Dedifferentiated amniotic fluid mesenchymal stem cell (primary cell): ENCODE measurements at regions not wholly inside any gene's neighbourhood (a gene's known extent, or its start where the extent isn't known, plus 50 kb on each side); places are given as distances from the start of the nearest gene placed in this dataset.

Experiments used
- DNase-seq: peaks from one replicate; pipeline ENCODE4 v3.0.0-alpha.2; 2016; ENCODE audit errors: extremely low spot score

GRCh38 chr12:61870658-61871484 is 389.3 kb upstream of the USP15 start:
- DNase-seq, result no peak

DNA sequence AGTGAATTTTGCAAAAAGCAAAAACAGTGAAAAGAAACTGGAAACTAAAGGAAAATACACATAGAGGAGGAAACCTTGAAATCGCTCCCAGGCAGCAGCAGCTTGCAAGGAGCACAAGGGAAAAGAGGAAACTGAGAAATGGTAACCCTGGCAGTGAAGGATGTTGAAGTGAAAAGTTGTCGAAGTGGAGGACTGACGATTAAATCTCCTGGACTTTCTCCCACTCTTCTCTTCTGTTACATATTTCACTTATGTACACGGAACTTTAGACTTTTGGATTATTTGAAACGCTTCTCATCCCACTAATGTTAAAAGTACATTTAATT is 388.8 kb upstream of the USP15 start:
- no peak for DNase-seq

DNA sequence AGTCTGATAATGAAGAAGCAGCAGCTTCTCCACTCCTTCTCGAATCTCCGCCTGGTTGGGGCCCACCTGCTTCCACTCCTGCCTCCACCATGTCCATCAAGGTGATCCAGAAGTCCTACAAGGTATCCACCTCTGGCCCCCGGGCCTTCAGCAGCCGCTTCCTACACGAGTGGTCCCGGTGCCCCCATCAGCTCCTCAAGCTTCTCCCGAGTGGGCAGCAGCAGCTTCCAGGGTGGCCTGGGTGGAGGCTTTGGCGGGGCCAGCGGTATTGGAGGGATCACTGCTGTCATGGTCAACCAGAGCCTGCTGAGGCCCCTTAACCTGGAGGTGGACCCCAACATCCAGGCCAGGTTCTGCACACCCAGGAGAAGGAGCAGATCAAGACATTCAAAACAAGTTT is 381.0 kb upstream of the USP15 start:
- DNase-seq, result no peak

DNA sequence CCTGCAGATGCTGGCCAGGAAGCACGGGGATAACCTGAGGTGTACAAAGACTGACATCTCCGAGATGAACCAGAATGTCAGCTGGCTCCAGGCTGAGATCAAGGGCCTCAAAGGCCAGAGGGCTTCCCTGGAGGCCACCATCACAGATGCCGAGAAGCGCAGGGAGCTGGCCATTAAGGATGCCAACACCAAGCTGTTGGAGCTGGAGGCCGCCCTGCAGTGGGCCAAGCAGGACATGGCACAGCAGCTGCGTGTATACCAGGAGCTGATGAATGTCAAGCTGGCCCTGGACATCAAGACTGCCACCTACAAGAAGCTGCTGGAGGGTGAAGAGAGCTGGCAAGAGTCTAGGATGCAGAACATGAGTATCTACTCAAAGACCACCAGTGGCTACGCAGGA is 380.0 kb upstream of the USP15 start:
- no peak for DNase-seq

- DNase-seq, result no peak
Measured at GRCh38 chr12:61891632-61892031, 368.6 kb upstream of the USP15 start.

DNA sequence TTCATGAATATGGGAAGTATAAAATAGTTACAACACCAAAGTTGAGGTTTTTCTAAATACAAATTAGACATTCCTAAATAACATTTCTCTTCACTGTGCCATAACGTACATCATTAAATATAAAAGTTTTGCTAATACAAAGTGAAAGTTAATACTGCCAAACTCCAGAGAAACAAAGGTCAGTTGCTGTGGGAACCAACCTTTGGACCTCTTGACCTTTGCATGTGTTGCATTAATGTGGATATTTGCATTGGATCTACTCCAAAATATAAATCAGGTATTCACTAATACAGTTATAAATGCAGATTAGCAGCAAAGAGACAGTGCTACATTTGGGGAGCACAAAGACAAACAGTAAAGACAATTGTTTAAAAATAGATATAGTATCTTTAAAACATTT is 366.0 kb upstream of the USP15 start:
- DNase-seq, result no peak

DNA sequence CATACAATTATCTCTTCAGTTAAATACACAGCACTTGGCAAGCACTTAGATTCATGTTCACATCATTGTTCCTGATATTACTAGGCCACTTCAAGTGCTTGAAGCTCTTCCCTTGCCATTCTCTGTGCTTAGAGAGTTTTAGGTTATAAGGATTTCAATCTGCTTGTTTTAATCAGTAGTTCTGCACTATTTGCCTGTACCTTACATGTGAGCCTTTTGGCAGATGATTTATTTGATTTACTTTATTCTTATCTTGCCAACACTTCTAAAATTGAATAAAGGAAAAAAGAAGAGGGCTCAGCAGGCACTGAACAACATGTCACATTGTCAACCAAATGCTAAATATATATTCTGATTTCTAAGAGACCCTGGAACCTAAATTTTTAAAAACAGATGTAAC is 363.8 kb upstream of the USP15 start:
- DNase-seq, result no peak

GRCh38 chr12:61902403-61902802 is 357.8 kb upstream of the USP15 start:
- DNase-seq, result no peak

DNA sequence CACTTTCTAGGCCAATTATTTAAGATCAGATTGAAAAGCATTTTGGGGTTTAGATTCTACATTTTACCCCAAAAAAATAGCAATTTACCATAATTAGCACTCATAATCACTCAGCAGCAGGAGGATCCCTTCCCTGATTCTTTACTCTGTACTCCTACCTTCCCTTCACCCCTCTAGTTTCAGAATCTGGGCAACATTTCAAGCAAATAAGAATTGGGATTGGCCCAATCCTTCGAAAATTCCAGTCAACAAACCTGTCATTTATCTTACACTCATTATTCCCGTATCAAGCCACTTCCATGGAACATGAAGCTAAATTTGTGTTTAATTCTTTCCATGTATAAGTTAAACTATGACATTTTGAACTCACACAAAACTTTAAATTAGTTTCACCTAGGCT is 349.1 kb upstream of the USP15 start:
- no peak for DNase-seq

- DNase-seq, result no peak
Measured at GRCh38 chr12:61915420-61915819, 344.8 kb upstream of the USP15 start.

DNA sequence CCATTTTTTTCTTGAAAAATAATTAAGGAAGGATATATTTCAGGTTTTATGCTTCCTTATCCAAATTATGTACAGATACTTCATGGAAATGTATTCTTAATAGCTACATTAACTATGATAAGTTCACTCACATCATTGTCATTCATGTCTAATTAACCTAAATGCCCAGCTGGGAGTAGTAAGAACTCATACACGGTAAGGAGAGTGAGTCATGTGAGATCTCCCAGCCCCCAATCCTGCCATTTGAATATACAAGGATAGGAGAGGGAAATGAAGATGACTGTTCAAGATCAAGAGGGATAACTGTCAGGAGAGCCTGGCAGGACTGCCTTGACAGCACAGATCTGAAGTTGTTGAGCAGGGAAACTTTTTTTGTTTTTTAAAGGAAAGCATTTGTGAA is 343.4 kb upstream of the USP15 start:
- DNase-seq, result no peak

- DNase-seq, result no peak
Measured at GRCh38 chr12:61919686-61920085, 340.5 kb upstream of the USP15 start.

- no peak for DNase-seq
Measured at GRCh38 chr12:61920230-61920629, 340.0 kb upstream of the USP15 start.

DNA sequence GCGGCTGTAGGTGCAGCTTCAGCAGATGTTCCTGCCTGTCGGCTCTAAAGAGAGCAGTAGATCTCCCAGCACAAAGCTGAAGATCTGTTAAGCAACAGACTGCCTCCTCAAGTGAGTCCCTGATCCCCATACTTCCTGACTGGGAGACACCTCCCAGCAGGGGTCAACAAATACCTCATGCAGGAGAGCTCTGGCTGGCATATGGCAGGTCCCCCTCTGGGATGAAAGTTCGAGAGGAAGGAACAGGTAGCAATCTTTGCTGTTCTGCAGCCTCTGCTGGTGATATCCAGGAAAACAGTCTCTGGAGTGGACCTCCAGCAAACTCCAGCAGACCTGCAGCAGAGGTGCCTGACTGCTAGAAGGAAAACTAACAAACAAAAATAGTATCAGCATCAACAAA is 337.1 kb upstream of the USP15 start:
- no peak for DNase-seq

GRCh38 chr12:61934564-61934963 is 325.6 kb upstream of the USP15 start:
- DNase-seq, result no peak

DNA sequence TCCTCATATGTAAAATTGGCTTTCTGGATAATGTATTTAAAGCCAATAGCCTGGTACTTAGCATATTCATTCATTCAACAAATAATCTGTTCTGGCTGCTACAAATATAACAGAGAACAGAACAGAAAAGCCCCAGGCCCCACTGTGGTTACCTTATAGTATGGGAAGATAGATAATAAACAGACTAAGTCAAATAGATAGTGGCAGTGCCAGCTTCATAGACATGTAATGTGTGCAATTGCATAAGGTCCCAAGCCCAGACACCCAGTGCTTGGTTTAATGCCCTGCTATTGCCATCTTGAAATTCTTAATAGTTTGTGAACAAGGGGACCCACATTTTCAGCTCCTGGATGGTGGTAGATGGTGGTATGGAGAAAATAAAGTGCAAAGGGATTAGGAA is 320.2 kb upstream of the USP15 start:
- no peak for DNase-seq

DNA sequence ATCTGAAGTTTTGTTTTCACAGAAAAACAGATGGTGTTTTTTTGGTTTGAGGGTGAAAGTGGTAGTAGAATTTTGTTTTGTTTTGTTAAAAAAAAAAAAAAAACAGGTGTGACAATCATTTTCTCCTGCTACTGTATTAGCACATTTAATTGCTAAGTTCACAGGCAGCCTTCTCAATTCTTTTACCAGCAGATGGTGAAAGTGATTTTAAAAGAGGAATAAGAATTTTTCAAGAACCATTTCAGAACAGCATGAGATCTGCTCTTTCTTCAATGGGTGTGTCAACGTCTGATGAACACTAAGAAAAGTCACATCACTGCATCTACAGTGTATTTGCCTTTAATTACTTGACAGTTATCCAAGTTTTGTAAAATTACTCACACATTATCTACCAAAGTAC is 303.7 kb upstream of the USP15 start:
- no peak for DNase-seq

DNA sequence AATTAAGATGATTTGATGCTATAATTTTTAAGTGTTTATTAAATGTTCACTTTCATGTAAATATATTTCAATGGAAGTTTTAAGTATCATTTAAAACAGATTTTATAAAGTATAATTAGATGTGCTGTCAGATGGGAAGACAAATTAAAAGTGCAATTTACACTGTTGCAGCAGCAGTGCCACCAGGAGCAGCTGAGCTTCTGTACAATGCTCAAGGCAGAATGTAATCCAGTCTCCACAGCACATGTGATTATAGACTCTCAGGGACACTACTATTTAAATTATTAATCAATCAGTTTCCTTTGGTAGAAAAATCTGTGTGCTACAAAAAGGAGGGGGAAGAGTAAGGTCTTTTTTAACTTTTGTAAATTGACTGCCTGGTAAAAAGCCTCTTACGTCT is 285.7 kb upstream of the USP15 start:
- DNase-seq, result no peak

- DNase-seq, result no peak
Measured at GRCh38 chr12:61985830-61986229, 274.4 kb upstream of the USP15 start.

DNA sequence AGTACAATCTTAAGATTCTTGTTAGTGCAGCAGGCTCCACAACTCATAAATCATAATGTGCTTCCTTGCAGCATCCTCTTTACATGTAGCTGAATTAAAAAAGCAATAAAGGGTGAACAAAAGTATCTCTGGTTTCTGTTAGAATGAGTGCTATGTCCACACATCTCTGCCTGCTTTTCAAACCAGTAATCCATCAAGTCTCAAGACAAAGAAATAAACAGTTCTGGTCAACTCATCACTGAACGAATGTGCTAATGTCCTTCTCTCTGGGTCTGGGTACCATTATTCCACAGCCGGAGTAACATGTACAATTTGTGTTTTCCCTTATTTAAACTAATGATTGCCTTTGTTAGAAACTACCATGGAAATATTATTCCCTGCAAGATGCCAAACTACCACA is 273.0 kb upstream of the USP15 start:
- DNase-seq, result no peak

DNA sequence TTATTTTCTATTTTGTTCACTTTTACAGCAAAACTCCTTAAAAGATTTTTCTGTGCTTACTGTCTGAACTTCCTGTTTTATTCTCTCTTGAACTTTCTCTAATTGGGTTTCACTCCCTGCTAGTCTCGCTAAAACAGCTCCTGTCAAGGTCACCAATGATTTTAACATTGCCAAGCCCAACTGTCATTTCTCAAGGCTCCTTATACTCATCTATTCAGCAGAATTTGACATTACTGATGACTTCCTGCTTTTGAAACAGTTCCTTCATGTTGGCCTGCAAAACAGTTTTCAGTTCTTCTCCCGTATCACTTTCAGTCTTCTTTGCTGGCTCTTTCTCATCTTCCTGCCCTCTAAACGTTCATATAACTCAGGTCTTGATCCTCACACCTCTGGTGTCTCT is 268.5 kb upstream of the USP15 start:
- no peak for DNase-seq

- peak; percentile 21 for DNase-seq
Measured at GRCh38 chr12:61993734-61994345, 266.4 kb upstream of the USP15 start.

DNA sequence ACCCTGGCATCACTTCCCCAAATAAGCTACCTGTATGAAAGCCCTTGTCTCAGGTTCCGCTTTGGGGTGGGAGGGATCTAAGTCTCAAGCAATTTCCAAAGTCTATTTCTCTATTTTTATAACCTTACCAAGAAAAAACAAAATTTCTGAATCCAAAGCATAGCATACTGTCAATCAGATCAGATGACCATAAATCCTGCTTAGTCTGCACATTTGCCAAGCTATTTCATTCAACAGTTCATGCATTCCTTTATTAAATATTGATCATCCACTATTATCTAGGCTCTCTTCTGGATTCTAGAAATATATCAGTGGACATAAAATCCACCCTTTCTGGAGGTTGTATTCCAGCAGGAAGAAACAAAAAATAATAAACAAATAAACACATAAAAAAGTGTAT is 263.5 kb upstream of the USP15 start:
- DNase-seq, result no peak

- no peak for DNase-seq
Measured at GRCh38 chr12:61998791-61999190, 261.4 kb upstream of the USP15 start.
